ENCODE measurements at regions not wholly inside any gene's neighbourhood (a gene's known extent, or its start where the extent isn't known, plus 50 kb on each side); places are given as distances from the start of the nearest gene placed in this dataset.
A peak's percentile ranks its signal among the peaks of the same experiment; 100 is the strongest.
"Not testable (repeated sequence)": the region's sequence is repeated elsewhere in the genome, so short reads cannot be mapped to it uniquely, and the experiment has no call there.

DNA sequence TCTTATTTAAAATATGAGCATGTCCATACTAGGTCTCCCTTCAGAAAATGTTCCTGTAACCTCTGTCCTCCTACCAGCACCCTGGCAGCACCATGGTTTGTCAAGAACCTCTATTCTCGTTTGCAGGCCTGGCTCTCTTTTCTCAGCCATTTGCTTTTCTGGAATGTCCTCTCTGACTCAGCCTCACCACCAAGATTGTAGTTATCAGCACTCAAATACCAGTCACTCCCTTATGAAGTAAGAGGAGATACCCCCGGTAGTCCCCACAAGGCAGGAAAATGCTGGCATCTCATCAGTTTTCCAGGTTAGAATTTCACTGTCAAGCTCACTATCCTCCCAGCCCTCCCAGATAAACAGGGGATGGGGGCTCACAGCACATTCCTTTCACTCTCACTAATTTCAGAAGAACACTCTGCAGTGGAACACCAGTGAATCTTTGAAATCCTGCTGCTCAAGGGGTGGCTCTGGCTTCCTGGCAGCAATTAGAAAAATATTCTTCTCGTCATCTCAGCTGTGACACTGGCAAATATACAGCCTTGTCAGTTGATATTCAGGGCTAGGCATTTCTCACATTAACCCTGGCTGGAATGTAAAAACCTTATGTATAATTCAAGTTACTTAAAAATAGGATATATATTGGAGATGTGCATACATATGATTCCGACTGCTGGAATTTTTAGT is 129.2 kb downstream of the TBX18 start:
- DNase-seq (ENCODE audit: low spot score) (peak; percentile 53), FAIRE-seq (peak; percentile 14)

DNA sequence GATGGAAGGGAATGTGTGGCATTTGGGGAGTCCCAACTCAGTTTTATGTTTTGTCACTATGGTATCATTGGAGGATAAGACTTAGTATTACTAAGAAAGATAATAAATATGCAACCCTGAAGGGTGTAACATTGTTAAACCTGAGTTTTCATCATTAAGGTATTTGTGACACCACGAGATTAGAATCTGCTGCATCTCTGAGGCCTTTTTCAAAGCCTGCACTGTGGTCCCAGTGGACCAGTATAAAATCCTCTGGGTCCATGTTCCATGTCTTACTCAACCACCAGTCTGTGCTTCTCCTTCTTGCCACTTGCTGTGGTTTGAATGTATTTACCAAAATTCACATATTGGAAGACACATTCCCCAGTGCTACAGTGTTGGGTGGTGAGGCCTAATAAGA is 130.6 kb downstream of the TBX18 start:
- DNase-seq (ENCODE audit: low spot score) (no peak), FAIRE-seq (no peak)

DNA sequence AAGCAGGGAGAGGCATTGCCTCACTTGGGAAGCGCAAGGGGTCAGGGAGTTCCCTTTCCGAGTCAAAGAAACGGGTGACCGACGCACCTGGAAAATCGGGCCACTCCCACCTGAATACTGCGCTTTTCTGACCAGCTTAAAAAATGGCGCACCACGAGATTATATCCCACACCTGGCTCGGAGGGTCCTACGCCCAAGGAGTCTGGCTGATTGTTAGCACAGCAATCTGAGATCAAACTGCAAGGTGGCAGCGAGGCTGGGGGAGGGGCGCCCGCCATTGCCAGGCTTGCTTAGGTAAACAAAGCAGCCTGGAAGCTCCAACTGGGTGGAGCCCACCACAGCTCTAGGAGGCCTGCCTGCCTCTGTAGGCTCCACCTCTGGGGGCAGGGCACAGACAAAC is 137.9 kb downstream of the TBX18 start:
- FAIRE-seq; DNase-seq (ENCODE audit: low spot score): not testable (repeated sequence)

DNA sequence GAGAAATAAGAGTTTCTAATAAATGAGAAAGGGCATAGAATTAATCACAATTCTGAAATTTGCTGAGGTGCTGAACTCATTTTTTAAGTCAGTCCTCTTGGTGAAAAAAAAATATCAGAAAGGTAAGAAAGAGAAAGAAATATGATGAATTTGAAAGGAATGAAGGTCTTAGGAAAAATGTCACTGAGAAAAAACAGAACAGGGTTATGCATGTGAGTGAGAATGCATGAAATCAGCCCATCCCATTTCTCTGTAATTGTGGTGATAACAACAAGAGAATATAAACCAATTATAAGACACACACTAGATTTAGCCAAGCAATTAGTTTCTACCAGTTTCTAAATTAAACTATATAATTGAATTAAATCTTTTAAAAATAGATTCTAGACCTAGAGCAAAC is 138.9 kb downstream of the TBX18 start:
- DNase-seq (ENCODE audit: low spot score) (no peak), FAIRE-seq (no peak)

DNA sequence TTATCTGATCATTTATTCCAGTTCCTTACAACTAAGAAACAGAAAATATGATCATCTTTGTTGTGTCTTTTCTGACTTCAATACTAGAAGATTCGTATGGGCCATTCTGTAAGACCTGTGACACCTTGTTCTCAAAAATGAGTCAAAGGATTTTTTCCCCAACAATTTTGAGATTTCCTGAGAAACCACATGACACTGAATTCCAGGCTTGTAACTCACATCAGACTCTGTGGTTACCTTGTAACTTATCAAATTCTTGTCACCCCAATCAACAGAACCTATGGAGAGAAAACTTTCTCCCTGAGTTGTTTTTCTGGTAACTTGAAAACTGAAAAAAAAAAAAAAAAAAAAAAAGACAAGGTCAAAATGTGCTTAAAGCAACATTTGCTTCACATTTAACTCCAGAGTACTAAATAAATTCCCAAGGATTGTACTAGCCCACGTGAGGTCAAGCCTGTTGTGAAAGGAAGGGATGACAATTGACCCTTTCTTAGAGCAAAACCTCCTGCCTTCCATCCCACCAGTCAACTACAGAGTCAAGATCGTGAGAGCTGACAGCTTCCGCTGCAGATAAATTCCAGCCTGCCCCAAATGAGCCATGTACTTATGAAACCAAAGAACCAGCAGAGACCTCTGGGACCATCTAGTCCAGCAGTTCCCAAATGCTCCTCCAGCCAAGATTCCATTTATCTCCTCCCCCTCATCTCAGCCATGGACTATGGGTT is 140.3 kb downstream of the TBX18 start:
- DNase-seq (ENCODE audit: low spot score), result peak; percentile 88

DNA sequence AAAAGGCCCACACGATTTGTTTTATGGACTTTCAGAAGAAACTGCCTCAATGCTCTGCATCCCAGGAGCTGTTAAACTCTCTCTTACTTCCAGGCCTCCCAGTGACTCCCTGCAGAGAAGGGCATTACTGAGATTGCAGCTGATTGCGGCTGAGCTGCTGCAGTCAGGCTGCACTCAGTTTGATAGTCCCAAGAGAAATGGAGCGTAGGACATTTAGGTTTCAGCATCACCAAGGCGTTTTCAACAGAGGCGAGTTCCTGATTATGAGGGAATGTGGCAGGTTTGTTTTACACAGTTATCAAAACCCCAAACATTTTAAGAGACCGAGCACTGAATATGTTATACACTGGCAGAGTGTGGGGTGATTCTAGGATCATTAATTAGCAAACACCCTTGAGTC is 145.6 kb downstream of the TBX18 start:
- DNase-seq (ENCODE audit: low spot score) (no peak), FAIRE-seq (no peak)

More for the DNA sequence above, 140.3 kb downstream of the TBX18 start:
- peak; percentile 93 for FAIRE-seq

DNA sequence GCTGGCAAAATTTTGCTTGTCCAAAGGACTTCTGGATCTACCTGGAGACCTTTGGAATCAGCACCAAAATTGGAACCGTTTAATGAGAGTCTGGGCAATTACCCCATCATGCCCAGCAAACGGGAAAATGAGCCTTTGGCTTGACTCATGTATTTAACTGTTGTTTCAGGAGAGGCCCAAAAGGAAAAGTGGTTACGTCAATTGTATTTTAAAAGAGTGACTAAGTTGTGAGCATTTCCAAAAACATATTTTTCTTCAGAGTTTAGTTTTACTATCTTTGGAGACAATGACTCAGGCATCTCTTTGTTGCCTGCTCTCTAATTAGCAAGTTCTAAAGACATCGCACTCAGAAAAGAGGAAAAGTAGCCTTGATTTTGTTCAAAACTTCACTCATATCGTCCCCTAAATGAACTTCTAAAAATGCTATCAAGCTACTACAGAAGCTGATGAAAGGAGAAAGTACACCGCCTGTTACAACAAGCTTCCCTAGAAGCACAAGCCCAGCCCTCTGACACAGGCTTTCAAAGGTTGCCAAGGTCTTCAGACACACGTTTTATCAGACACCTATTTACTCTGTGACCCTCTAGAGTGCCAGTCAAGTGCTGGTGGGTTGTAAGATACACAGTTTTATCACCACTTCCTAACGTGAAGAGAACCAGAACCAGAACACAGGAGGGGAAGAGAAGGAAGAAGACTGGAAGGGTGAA is 146.2 kb downstream of the TBX18 start:
- no peak for FAIRE-seq
- peak; percentile 28 for DNase-seq (ENCODE audit: low spot score)

DNA sequence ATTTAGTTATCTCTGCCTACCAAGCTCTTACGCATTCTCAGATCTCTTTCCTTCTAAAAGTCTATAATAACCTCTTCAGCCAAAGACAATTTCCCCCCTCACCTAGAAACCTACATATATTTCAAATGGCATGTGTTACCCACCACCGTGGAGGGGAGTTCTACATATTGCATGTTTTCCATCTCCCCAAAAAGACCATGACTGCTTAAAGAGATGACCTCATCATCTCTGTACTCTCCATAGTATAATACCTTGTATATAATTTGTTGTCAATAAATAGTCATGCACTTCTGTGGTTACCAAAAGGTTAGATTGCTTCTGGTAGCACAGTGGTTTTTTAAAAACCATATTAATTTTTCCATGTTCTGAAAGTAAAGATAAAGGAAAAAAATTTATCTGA is 148.4 kb downstream of the TBX18 start:
- no peak for DNase-seq (ENCODE audit: low spot score)
- no peak for FAIRE-seq

DNA sequence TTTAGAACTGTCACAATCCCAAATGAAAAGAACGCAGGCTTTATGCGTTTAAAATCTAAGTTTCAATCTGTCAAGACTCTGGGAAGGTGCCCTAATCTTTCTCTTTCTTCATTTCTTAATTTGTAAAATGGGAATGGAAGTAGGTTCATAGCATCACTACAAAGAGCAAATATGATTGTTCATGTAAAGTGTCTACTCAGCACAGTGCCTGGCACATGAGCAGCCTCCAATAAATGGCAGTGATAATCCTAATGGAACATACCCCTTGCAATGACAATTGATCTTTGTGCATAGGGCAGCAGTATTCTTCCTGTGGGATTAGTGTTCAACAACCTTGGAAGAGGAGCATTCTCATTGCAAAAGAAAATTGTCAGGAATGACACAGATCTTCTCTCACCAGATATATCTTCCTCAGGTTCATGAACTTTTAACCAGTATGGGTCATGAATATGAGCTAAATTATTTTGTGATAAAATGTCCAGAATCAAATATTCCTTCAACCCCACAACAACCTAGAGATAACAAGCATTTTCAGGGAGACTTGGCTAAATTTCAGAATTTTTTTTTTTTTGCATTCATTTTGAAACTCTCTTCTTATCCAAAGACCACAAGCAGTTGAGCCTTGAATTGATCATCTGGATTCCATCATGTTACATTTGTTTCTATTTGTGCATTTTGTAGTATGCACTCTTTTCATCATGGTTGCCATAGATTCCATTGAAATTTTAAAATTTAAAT is 149.1 kb downstream of the TBX18 start:
- no peak for DNase-seq (ENCODE audit: low spot score)
- no peak for FAIRE-seq

DNA sequence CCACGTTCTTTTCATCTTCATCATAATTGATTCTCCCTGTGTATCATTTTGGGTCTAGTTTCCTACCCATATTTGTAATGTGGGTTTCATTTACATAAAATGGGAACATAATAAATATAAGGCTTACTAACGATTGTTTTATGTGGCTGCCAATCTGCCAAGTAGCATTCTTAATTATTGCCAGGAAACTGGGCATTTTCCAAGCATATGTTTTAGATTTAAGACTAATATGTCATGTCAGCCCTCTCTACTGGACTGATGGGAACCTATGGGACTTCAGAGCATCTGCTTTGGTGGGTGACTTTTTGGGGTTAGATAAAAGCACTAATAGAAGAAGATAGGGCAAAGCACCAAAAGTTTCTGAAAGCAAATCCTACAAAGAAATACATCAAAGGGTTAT is 157.5 kb downstream of the TBX18 start:
- no peak for FAIRE-seq
- DNase-seq (ENCODE audit: low spot score), result no peak

DNA sequence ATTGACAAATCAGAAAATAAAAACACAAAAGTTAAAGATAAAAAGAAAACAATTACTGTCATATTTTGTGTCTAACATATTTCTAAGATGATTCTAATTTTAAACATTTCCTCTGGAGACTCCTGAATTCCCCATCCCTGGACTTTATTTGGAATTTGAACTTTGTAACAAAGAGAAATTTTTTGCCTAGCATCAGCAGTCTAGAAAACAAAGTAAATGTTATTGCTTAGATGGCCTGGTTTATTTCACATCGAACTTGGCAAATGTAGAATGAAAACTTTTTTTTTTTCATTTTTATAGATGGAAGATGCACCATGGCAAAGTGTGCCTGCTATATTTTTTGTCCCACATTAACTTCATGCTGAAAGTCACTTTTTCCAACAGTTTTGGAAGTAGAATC is 159.1 kb downstream of the TBX18 start:
- DNase-seq (ENCODE audit: low spot score) (no peak), FAIRE-seq (no peak)

DNA sequence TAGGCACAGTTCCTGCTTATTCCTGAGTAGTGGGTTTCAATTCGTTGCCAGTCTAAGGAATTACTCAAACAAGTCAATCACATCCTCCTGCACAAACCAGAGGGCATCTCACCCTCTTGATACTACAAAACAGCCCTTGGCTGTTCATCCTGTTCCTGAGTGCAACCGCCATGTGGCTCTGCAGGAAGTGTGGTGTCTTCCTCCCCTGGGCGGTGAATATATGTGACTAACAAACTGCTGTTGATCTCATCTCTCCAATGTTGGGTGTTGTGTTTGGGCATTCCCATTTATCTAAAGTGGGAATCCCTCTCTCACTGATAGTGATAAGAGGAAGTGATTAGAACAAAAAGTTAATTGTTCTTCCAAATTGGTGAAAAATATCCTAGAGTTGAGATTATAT is 163.0 kb downstream of the TBX18 start:
- FAIRE-seq, result no peak
- DNase-seq (ENCODE audit: low spot score), result no peak

DNA sequence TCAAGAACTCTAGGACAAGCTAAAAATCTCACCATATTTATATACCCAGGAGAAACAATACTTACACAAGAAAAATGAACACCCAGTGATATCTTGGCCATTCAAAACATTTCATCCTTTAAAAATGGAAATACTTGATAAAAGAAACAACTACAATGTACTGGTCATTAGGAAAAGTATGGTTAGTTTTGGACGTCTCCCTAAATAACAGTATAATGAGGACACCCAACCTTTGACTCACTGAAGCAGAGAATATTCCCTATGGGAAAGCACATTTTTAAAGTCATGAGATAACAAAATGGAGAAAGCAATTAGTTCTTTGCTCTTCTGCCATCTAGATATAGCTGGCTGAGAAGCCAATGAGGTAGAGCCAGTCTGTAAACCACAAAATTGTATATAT is 164.4 kb downstream of the TBX18 start:
- DNase-seq (ENCODE audit: low spot score) (no peak), FAIRE-seq (no peak)

DNA sequence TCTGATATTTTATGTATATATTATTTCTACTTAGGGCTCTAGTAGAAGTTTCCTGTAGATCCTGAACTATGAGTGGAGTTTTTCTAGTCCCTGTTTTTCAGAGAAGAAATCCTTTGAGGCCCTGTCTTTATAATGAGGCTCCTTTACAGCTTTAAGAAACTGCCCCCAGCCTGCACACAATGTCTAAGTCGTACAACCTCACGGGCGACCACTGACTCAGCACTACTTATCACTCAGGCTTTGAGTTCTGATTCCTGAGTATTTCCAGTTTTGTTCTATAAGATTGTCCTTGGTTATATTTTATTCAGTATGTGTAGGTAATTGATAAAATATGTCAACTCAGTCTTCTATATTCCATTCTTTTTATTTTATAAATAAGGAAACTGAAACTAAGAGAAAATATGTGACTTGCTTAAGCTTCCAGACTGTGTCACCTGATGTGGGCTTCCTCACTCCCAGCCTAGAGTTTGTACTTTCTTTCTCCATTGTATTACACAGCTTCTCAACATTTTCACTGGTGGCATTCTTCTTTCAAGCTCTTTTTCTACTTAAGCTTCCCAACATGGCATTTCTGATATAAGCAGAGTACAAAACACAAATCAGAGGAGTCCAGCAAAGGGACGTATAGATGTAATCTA is 167.0 kb downstream of the TBX18 start:
- no peak for FAIRE-seq
- DNase-seq (ENCODE audit: low spot score), result no peak

DNA sequence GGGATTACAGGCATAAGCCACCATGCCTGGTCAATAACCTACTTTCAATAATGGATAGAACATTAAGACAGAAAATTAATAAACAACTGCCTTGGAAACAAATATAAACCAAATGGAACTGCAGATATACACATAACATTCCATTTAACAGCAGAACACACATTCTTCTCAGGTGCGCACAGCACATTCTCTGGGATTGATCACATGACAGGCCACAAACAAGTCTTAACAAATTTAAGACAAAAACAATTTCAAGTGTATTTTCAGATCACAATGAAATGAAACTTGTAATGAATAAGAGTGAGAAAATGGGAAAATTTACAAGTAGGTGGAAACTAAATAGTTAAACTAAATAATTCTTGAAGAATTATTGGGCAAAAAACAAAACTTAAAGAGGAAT is 167.9 kb downstream of the TBX18 start:
- DNase-seq (ENCODE audit: low spot score) (no peak), FAIRE-seq (no peak)

DNA sequence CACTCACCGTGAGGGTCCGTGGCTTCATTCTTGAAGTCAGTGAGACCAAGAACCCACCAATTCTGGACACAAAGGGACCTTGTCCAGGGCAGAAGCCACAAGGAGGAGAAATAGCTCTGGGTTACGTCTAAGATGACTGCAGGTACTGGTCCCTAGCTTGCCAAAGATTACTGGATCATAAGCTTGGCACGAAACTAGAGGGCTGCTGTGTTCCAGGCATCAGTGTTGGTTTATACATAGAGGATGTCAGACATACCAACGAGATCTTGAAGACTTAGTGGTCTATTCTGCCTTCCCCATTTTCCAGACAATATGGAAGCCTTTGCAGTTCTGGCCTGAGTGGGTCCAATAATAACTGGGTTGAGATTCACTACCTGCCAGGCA is 175.7 kb downstream of the TBX18 start:
- DNase-seq (ENCODE audit: low spot score) (no peak), FAIRE-seq (no peak)

DNA sequence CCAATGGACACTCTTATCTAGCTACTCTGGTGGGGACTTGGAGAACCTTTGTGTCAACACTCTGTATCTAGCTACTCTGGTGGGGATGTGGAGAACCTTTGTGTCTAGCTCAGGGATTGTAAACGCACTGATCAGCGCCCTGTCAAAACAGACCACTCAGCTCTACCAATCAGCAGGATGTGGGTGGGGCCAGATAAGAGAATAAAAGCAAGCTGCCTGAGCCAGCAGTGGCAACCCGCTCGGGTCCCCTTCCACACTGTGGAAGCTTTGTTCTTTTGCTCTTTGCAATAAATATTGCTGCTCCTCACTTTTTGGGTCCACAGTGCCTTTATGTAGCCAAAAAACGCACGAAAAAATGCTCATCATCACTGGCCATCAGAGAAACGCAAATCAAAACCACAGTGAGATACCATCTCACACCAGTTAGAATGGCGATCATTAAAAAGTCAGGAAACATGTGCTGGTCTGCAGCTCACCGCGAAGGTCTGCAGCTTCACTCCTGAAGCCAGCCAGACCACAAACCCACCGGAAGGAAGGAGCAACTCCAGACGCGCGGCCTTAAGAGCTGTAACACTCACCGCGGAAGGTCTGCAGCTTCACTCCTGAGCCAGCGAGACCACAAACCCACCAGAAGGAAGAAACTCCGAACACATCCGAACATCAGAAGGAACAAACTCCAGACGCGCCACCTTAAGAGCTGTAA is 176.3 kb downstream of the TBX18 start:
- not testable (repeated sequence) for DNase-seq (ENCODE audit: low spot score); FAIRE-seq

DNA sequence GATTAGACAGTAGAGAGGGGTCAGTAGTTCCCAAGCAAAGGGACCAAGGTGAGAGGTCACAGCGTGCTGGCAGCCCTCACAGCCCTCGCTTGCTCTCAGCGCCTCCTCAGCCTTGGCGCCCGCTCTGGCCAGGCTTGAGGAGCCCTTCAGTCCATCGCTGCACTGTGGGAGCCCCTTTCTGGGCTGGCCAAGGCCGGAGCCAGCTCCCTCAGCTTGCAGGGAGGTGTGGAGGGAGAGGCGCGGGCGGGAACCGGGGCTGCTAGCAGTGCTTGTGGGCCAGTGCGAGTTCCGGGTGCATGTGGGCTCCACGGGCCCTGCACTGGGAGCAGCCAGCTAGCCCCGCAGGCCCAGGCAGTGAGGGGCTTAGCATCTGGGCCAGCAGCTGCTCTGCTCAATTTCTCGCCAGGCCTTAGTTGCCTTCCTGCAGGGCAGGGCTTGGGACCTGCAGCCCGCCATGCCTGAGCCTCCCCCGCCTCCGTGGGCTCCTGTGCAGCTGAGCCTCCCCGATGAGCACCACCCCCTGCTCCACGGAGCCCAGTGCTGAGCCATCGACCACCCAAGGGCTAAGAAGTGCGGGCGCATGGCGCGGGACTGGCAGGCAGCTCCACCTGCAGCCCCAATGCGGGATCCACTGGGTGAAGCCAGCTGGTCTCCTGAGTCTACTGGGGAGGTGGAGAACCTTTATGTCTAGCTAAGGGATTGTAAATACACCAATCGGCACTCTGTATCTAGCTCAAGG is 177.0 kb downstream of the TBX18 start:
- FAIRE-seq; DNase-seq (ENCODE audit: low spot score): not testable (repeated sequence)

DNA sequence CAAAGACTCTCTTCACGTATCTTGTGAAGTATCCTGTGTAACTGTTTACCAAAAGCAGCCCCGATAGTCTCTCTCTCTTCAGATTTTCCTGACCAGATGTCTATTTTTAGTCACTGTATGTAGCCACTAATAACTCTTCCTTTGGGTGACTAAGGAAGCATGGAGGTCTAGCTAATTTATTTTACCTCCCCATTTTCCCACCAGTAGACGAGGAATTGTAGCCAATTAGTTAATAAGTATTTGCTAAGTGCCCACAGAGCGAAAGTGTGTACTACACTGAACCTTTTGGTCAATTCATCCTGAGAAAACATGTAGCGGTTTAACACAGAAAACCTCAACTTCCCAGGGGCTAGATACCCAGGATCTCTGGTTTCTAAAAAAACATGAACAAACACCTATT is 180.6 kb downstream of the TBX18 start:
- DNase-seq (ENCODE audit: low spot score) (peak; percentile 35), FAIRE-seq (peak; percentile 75)

DNA sequence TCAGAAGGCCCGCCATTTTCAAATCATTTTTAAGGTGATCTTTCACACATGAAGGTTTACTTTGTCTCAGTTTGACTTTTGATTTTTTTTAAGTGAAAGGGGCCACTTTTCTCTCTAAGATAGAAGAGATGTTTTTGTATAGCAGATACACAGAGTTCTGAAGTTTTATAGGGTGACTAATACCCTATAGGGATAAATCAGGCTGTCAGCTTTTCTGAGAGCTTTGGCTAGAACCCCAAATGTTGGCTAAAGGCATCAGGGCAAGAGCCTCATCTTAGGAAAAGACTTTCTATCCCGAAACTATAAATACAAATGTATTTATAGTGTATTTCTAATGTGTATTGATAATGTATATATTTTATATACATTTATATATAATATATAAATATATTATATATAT is 181.4 kb downstream of the TBX18 start:
- no peak for FAIRE-seq
- no peak for DNase-seq (ENCODE audit: low spot score)

All from RCC 7860 (cell line).